VCaP (cell line): ENCODE measurements at regions not wholly inside any gene's neighbourhood (a gene's known extent, or its start where the extent isn't known, plus 50 kb on each side); places are given as distances from the start of the nearest gene placed in this dataset.
A peak's percentile ranks its signal among the peaks of the same experiment; 100 is the strongest.

Experiments used
- H3K27ac ChIP-seq: fragments of 450-650 bp; 2 replicates; pipeline ENCODE4 v1.5.1; 2017
- TF ChIP-seq, protein P1 (sequence below): fragments of 450-650 bp; conservative IDR thresholded peaks from 2 replicates; pipeline ENCODE4 v1.5.1; 2017; ENCODE audit warnings: mild to moderate bottlenecking, moderate library complexity

DNA sequence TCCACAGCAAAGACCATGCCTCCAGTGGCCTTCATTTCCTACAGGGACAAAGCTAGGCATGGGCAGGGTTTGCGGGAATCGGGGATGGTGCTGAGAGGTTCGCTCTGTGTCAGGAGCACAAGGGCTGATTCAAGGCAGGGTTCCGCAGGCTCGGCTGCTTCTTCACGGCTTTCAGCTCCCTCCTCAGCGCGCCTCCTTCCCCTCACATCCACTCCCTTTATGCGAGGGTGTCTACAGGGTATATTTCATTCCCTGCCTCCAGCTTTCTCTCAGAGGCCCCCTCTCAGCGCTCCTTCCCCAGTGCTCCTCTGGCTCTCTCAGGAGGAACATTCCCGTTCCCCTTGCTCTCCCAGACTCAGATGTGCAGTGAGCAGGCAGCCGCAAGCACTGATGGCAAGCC is 78.7 kb upstream of the ASB18 start:
- TF ChIP-seq, protein P1, sequence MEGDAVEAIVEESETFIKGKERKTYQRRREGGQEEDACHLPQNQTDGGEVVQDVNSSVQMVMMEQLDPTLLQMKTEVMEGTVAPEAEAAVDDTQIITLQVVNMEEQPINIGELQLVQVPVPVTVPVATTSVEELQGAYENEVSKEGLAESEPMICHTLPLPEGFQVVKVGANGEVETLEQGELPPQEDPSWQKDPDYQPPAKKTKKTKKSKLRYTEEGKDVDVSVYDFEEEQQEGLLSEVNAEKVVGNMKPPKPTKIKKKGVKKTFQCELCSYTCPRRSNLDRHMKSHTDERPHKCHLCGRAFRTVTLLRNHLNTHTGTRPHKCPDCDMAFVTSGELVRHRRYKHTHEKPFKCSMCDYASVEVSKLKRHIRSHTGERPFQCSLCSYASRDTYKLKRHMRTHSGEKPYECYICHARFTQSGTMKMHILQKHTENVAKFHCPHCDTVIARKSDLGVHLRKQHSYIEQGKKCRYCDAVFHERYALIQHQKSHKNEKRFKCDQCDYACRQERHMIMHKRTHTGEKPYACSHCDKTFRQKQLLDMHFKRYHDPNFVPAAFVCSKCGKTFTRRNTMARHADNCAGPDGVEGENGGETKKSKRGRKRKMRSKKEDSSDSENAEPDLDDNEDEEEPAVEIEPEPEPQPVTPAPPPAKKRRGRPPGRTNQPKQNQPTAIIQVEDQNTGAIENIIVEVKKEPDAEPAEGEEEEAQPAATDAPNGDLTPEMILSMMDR, result no peak
- H3K27ac ChIP-seq, result no peak overlapping the region

DNA sequence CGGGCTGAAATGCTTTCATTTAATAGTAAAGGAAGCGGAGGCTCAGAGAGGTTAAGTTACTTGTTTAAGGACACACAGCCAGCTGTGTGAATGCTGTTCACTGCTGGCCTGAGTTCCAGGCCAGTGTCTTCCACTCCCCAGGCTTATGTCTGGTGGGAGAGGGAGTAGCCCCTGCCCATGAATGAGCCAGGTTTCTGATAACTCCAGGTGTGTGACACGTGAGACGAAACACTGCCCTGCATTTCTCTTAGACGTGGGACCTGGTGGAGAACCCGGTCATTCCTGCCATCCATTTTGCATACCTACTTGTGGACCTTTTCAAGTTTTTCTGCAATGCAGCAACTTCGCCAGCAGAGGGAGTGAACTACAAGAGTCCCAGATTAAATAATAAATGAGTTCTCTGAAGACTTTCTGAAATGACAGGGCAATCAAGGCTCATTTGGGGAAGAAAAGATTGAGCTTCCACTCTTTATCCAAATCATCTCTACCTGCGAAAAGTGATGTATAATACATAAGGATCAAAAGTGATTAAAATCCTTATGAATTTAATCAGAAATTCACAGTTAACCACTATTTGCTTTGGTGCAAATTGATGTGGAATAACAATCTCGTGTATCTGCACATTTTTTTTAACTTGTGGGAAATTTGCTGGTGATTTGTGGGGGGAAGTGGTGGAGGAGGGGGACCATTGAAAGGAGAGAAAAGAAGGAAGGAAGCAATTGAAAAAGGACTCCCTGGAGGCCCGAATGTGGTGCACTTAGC is 79.4 kb upstream of the ASB18 start:
- TF ChIP-seq, protein P1, result peak; percentile 89
- no peak overlapping the region for H3K27ac ChIP-seq

DNA sequence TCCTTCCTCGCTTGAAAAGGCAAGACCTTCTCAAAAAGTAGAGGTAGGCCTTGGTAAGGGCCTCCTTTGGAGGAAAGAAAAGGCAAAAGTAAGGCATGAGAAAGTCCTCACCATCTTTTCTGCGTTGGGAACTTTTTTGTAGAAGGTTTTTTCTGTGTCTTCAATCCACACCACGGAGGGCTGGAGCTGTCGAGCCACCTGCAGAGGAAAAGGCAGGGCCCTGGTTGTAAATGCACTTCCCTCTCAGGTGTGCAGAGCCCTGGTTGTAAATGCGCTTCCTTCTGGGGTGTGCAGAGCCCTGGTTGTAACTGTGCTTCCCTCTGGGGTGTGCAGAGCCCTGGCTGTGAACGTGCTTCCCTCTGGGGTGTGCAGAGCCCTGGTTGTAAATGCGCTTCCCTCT is 80.2 kb upstream of the ASB18 start:
- H3K27ac ChIP-seq, result no peak overlapping the region
- TF ChIP-seq, protein P1, result no peak

DNA sequence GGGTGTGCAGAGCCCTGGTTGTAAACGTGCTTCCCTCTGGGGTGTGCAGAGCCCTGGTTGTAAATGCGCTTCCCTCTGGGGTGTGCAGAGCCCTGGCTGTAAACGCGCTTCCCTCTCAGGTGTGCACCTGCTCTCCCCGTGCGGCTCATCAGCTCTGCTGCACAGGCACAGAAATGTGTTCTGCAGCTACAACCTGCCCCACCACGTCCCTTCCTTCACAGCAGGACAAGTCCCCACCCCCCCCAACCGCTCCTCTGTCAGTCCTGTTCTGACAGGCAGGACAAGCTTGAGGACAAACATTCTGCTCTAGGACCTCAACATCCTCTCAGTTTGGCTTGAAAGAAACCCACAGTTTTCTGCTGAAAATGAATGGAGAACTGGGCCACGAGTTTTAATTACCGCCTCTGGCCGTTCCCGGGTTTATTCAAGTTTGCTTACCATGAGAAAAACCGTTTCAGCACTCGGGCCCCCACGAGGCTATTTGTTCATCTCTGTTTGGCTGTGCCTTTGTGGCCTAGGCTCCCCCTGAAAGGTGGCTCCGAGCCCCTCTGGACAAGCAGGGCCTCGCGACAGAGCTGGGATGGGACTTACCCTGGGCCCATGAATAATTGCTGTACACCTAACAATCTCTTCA is 81.0 kb upstream of the ASB18 start:
- TF ChIP-seq, protein P1, result no peak
- H3K27ac ChIP-seq, result no peak overlapping the region

DNA sequence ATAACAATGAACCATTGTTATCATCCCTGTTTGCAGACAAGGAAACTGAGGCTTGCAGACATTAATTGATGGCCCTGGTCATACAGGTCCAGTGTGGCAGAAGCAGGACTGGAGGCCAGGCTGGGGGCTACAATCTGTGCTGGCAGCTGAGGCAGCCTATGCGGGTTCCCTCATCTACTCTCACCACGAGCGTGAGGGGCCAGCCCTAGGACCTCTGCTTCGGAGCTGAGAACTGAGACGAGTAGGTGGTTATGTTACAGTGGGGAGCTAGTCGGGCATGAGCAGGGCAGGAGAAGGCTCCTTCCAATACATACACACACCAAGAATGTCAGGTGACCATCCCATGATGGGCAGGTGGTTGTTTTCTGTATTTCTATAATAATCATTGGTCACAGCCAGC is 82.2 kb upstream of the ASB18 start:
- TF ChIP-seq, protein P1, result no peak

DNA sequence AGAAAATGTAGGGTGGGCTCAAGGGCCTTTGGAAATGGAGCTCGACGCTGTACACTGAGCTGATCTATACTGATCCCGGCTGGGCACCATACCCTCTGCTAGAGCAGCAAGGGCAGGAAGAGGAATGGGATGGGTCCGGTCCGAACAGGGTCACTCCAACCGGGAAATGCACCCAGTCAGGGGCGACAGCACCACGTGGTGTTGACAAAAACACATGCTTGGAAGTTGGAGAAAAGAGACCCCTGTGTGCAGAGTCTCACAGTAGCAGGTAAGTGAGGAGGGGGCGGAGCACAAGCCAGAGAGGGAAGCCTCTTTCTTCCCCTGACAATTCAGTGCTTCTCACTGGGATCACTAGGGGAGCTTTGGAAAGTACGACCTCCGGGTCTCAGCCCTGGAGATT is 84.1 kb upstream of the ASB18 start:
- no peak overlapping the region for H3K27ac ChIP-seq
- TF ChIP-seq, protein P1, result no peak

More for the DNA sequence above, 82.2 kb upstream of the ASB18 start:
- no peak overlapping the region for H3K27ac ChIP-seq

DNA sequence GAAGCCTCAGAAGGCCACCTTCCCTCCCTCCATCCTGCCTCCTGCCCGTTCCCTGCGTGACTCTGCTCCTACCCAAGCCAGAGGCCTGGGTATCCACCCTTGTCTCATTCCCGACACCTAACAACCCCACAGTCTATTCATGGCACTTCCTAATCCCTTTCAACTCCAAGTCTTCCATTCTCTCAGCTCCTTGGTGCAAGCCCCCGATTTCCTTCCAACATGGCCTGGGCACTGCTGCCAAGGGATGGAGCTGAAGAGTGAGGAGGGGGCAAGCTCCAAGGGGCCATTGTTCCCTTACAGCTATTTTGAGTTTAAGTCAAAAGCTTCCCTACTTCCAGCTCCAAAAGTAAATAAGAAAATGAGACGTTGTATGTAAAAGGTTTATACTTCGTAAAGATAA is 84.8 kb upstream of the ASB18 start:
- TF ChIP-seq, protein P1, result no peak
- no peak overlapping the region for H3K27ac ChIP-seq
